22Rv1 (cell line): ENCODE measurements at regions not wholly inside any gene's neighbourhood (a gene's known extent, or its start where the extent isn't known, plus 50 kb on each side); places are given as distances from the start of the nearest gene placed in this dataset.
A peak's percentile ranks its signal among the peaks of the same experiment; 100 is the strongest.
"Not testable (repeated sequence)": the region's sequence is repeated elsewhere in the genome, so short reads cannot be mapped to it uniquely, and the experiment has no call there.

Source experiments
- H3K27ac ChIP-seq: fragments of 450-650 bp; 2 replicates; pipeline ENCODE4 v1.5.1; 2017
- CTCF ChIP-seq: fragments of 450-650 bp; IDR thresholded peaks from 2 replicates; pipeline ENCODE4 v1.5.1; 2017; ENCODE audit warnings: mild to moderate bottlenecking
- ZFX ChIP-seq: fragments of 450-650 bp; IDR thresholded peaks from 2 replicates; pipeline ENCODE4 v1.6.1; 2017; ENCODE audit warnings: antibody characterized with exemption, borderline replicate concordance

- H3K27ac ChIP-seq: no peak overlapping the region
- TF ChIP-seq ZFX (no peak), CTCF (no peak)
Measured at GRCh38 chr1:143553627-143554026, 418.2 kb downstream of the FAM72C start.

- H3K27ac ChIP-seq: peak overlapping the region; percentile 83
Measured at GRCh38 chr1:143504703-143505102, 467.1 kb downstream of the FAM72C start.

GRCh38 chr1:143504080-143504479, 467.7 kb downstream of the FAM72C start:
- not testable (repeated sequence) for H3K27ac ChIP-seq

- not testable (repeated sequence) for H3K27ac ChIP-seq
Measured at GRCh38 chr1:143503048-143503447, 468.7 kb downstream of the FAM72C start.

GRCh38 chr1:143502038-143502437, 469.7 kb downstream of the FAM72C start:
- not testable (repeated sequence) for H3K27ac ChIP-seq

- H3K27ac ChIP-seq: not testable (repeated sequence)
Measured at GRCh38 chr1:143498059-143498749, 473.6 kb downstream of the FAM72C start.

- no peak for TF ChIP-seq ZFX
- TF ChIP-seq CTCF: no peak
- H3K27ac ChIP-seq: no peak overlapping the region
Measured at GRCh38 chr1:143497374-143497747, 474.4 kb downstream of the FAM72C start.

GRCh38 chr1:143496526-143497373, 475.0 kb downstream of the FAM72C start:
- not testable (repeated sequence) for H3K27ac ChIP-seq
